H1 (cell line): ENCODE measurements at regions not wholly inside any gene's neighbourhood (a gene's known extent, or its start where the extent isn't known, plus 50 kb on each side); places are given as distances from the start of the nearest gene placed in this dataset.

Source experiments
- CTCF ChIA-PET: fragments of 300-600 bp; sonication (Branson Sonifier 250); formaldehyde crosslinking; loops from one replicate; lab custom pipeline; 2021; ENCODE audit not compliant: partially characterized antibody; lab: Charles Lee
- POLR2A ChIA-PET: fragments of 300-600 bp; sonication (Branson Sonifier 250); formaldehyde crosslinking; loops from one replicate; lab custom pipeline; 2021; ENCODE audit warnings: inconsistent platforms; ENCODE audit not compliant: partially characterized antibody; lab: Charles Lee
- DNase-seq, 2 experiments: peaks; one replicate each; pipeline versions ENCODE4 v3.0.0 to v3.0.0-alpha.2; 2010 to 2022; ENCODE audit warnings: low spot score in 2 of 2, low read depth in 1 of 2, mixed read lengths in 1 of 2
- FAIRE-seq: peaks from 2 replicates; lab custom pipeline; 2011; peaks lifted over from hg19 to GRCh38; lab: Jason Lieb, UNC
- H2AFZ ChIP-seq: 2 replicates; pipeline ENCODE4 v1.8.1; 2012; ENCODE audit warnings: low read length, inconsistent platforms
- H2AK5ac ChIP-seq: 2 replicates; pipeline ENCODE4 v1.6.1; 2013; ENCODE audit warnings: low read depth, low read length
- H2BK120ac ChIP-seq: replicated peaks from 2 replicates; pipeline ENCODE3; 2013; ENCODE audit warnings: low read depth, low read length, inconsistent platforms
- H2BK12ac ChIP-seq: 2 replicates; pipeline ENCODE4 v1.6.1; 2013; ENCODE audit warnings: low read depth, low read length
- H2BK15ac ChIP-seq: 2 replicates; pipeline ENCODE4 v1.6.1; 2013; ENCODE audit warnings: low read length
- H2BK20ac ChIP-seq: 2 replicates; pipeline ENCODE4 v1.6.1; 2013; ENCODE audit warnings: low read length
- H2BK5ac ChIP-seq: 2 replicates; pipeline ENCODE4 v1.6.1; 2013; ENCODE audit warnings: low read depth, low read length
- H3K14ac ChIP-seq: 2 replicates; pipeline ENCODE4 v1.6.1; 2013; ENCODE audit warnings: inconsistent platforms; ENCODE audit not compliant: insufficient read length
- H3K18ac ChIP-seq: 2 replicates; pipeline ENCODE4 v1.6.1; 2013; ENCODE audit warnings: low read length; ENCODE audit errors: extremely low read depth
- H3K23ac ChIP-seq: 2 replicates; pipeline ENCODE4 v1.6.1; 2013; ENCODE audit warnings: inconsistent platforms; ENCODE audit not compliant: insufficient read length
- H3K23me2 ChIP-seq: 2 replicates; pipeline ENCODE4 v1.6.1; 2013; ENCODE audit warnings: low read depth, low read length
- H3K27ac ChIP-seq: 2 replicates; pipeline ENCODE4 v1.6.1; 2011; ENCODE audit warnings: low read depth, low read length, inconsistent platforms
- H3K27me3 ChIP-seq, 4 experiments: replicated peaks in 1 of 4; 1 replicate in 1 of 4; 2 replicates in 3 of 4; pipeline versions ENCODE4 v1.6.1 to v1.8.1; 2011 to 2013; ENCODE audit warnings: low read length in 3 of 4, mild to moderate bottlenecking in 3 of 4, inconsistent platforms in 2 of 4, mixed read lengths in 2 of 4, moderate library complexity in 1 of 4; ENCODE audit not compliant: control insufficient read depth in 3 of 4, insufficient read depth in 3 of 4; ENCODE audit errors: extremely low read depth in 1 of 4
- H3K36me3 ChIP-seq, 4 experiments: 2 replicates each; pipeline versions ENCODE4 v1.6.1 to v1.8.1; 2011 to 2013; ENCODE audit warnings: mild to moderate bottlenecking in 4 of 4, low read length in 3 of 4, moderate library complexity in 2 of 4, control low read depth in 1 of 4, inconsistent platforms in 1 of 4; ENCODE audit not compliant: insufficient read depth in 4 of 4, control insufficient read depth in 2 of 4
- H3K4ac ChIP-seq: replicated peaks from 2 replicates; pipeline ENCODE3; 2013; ENCODE audit warnings: low read length, low read depth, mixed read lengths, inconsistent platforms; ENCODE audit not compliant: insufficient read length
- H3K4me1 ChIP-seq, 4 experiments: replicated peaks in 1 of 4; 1 replicate in 1 of 4; 2 replicates in 3 of 4; pipeline versions ENCODE4 v1.6.1 to v1.8.1; 2011 to 2013; ENCODE audit warnings: low read length in 3 of 4, inconsistent platforms in 2 of 4, mixed read lengths in 1 of 4; ENCODE audit not compliant: insufficient read depth in 4 of 4, control insufficient read depth in 3 of 4
- H3K4me2 ChIP-seq, 2 experiments: 2 replicates each; pipeline versions ENCODE4 v1.6.1 to v1.8.1; 2011 to 2013; ENCODE audit warnings: low read depth in 2 of 2, low read length in 2 of 2, control low read depth in 1 of 2, inconsistent platforms in 1 of 2, mild to moderate bottlenecking in 1 of 2; ENCODE audit not compliant: insufficient read depth in 1 of 2
- H3K4me3 ChIP-seq, 4 experiments: fragments of 200-600, 300-600 bp in 1 of 4; sonication (generic), shearing (Covaris generic), sonication (Bioruptor Twin) in 1 of 4; 2 replicates each; pipeline versions ENCODE4 v1.5.1 to v1.8.1; 2011 to 2016; ENCODE audit warnings: low read length in 4 of 4, low read depth in 3 of 4, control low read depth in 2 of 4, inconsistent platforms in 2 of 4, mild to moderate bottlenecking in 2 of 4, mixed read lengths in 1 of 4, moderate library complexity in 1 of 4; ENCODE audit not compliant: insufficient read depth in 2 of 4; ENCODE audit errors: extremely low read depth in 1 of 4
- H3K56ac ChIP-seq: replicated peaks from 2 replicates; pipeline ENCODE3; 2013; ENCODE audit warnings: low read depth, mild to moderate bottlenecking, mixed read lengths, low read length, inconsistent platforms; ENCODE audit not compliant: insufficient read length
- H3K79me1 ChIP-seq: 2 replicates; pipeline ENCODE4 v1.6.1; 2013; ENCODE audit warnings: low read depth, low read length, control low read depth
- H3K79me2 ChIP-seq, 2 experiments: 2 replicates each; pipeline versions ENCODE4 v1.6.1 to v1.8.1; 2012 to 2013; ENCODE audit warnings: low read length in 2 of 2, mild to moderate bottlenecking in 2 of 2, inconsistent platforms in 1 of 2; ENCODE audit not compliant: insufficient read depth in 2 of 2, control insufficient read depth in 1 of 2
- H3K9ac ChIP-seq, 4 experiments: replicated peaks in 1 of 4; 1 replicate in 1 of 4; 2 replicates in 3 of 4; pipeline versions ENCODE4 v1.6.1 to v1.8.1; 2011 to 2013; ENCODE audit warnings: low read depth in 3 of 4, low read length in 3 of 4, control low read depth in 2 of 4, mild to moderate bottlenecking in 2 of 4, moderate library complexity in 2 of 4, inconsistent platforms in 1 of 4; ENCODE audit errors: extremely low read depth in 1 of 4
- H3K9me3 ChIP-seq, 2 experiments: 2 replicates each; pipeline versions ENCODE4 v1.6.1 to v1.8.1; 2012 to 2013; ENCODE audit warnings: mild to moderate bottlenecking in 2 of 2, moderate library complexity in 2 of 2, control low read depth in 1 of 2, inconsistent platforms in 1 of 2, low read depth in 1 of 2, low read length in 1 of 2, mixed read lengths in 1 of 2; ENCODE audit not compliant: insufficient read depth in 2 of 2
- H4K20me1 ChIP-seq, 2 experiments: replicated peaks in 1 of 2; 2 replicates each; pipeline versions ENCODE3 to v1.8.1; 2011 to 2013; ENCODE audit warnings: inconsistent platforms in 2 of 2, low read length in 2 of 2, mild to moderate bottlenecking in 1 of 2; ENCODE audit not compliant: insufficient read depth in 2 of 2, control insufficient read depth in 1 of 2
- H4K5ac ChIP-seq: 2 replicates; pipeline ENCODE4 v1.6.1; 2013; ENCODE audit warnings: low read length, low read depth, mixed read lengths, inconsistent platforms; ENCODE audit not compliant: insufficient read length
- H4K8ac ChIP-seq: 2 replicates; pipeline ENCODE4 v1.8.0; 2013; ENCODE audit warnings: mild to moderate bottlenecking, moderate library complexity, low read length, inconsistent platforms; ENCODE audit not compliant: insufficient read depth; ENCODE audit errors: extremely low read depth
- H4K91ac ChIP-seq: replicated peaks from 2 replicates; pipeline ENCODE3; 2013; ENCODE audit warnings: low read length, mixed read lengths, inconsistent platforms; ENCODE audit not compliant: insufficient read length
- CBX8 ChIP-seq: fragments of 300-800, 300-1000 bp; sonication (generic); IDR thresholded peaks from 2 replicates; pipeline ENCODE4 v1.7.1; 2016; ENCODE audit warnings: low read depth, low read length, borderline replicate concordance
- KDM5A ChIP-seq: fragments of 200-600 bp; IDR thresholded peaks from 2 replicates; pipeline ENCODE4 v1.7.1; 2012; ENCODE audit warnings: mild to moderate bottlenecking, low read length, inconsistent platforms, mixed read lengths
- WGBS, 2 experiments: shearing (Covaris generic) in 1 of 2; methylation state at CpG; one replicate each; pipeline versions ENCODE4 v1.1.6 to v1.1.7; 2013 to 2015; ENCODE audit warnings: low lambda C conversion rate in 2 of 2, mixed read lengths in 2 of 2, inconsistent platforms in 1 of 2, low coverage in 1 of 2, missing lambda C conversion rate in 1 of 2; ENCODE audit not compliant: insufficient replicate concordance in 2 of 2, insufficient coverage in 1 of 2, insufficient read length in 1 of 2; ENCODE audit errors: extremely low coverage in 1 of 2, missing lambda C conversion rate in 1 of 2; 5-methylcytosine and 5-hydroxymethylcytosine counted together

DNA sequence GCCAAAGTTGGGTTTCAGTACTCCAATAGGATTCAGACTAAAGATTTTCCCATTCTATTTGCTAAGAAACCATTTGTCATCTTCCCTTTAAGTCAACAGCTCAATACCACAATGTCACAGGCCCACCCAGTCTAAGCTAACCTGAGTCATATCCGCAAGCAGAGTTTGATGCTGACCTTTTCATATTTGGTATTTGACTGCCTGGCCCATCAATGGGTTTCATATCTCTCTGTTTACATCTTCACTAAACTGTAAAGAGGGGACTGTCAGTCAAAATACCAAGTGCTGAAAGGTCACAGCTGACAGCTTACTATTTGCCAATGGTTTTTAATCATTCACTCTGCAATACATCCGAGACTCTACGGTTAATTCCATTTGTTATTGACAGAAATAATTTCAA is 707.5 kb upstream of the ACTRT1 start:
- H3K14ac ChIP-seq = no peak overlapping the region
- no peaks in the 10 kb centered on the region for H3K79me2 ChIP-seq
- H4K91ac ChIP-seq = no peak overlapping the region
- CTCF ChIA-PET = no interaction called here
- H4K20me1 ChIP-seq = no peaks in the 10 kb centered on the region
- no peak overlapping the region for H2BK5ac ChIP-seq
- H2BK120ac ChIP-seq = no peak overlapping the region
- no peaks in the 10 kb centered on the region for H3K36me3 ChIP-seq
- TF ChIP-seq CBX8 (no peak), KDM5A (no peak)
- WGBS, 2 experiments = 94% methylated on average over 3 of the region's 3 CpGs; no CpG with 5 or more reads in 1 of the 2 experiments
- H2AK5ac ChIP-seq = no peak overlapping the region
- POLR2A ChIA-PET = no interaction called here
- no peaks in the 10 kb centered on the region for H3K9me3 ChIP-seq
- no peak overlapping the region for H3K4me2 ChIP-seq
- no peak overlapping the region for H3K4me3 ChIP-seq
- no peak overlapping the region for H3K56ac ChIP-seq
- H3K4me1 ChIP-seq = no peaks in the 10 kb centered on the region
- no peak overlapping the region for H3K4ac ChIP-seq
- no peak overlapping the region for H2BK20ac ChIP-seq
- no peaks in the 10 kb centered on the region for H3K27me3 ChIP-seq
- no peak overlapping the region for H2BK12ac ChIP-seq
- no peak overlapping the region for H3K18ac ChIP-seq
- no peak overlapping the region for H4K5ac ChIP-seq
- no peak overlapping the region for H2BK15ac ChIP-seq
- H2AFZ ChIP-seq = no peak overlapping the region
- H3K79me1 ChIP-seq = no peaks in the 10 kb centered on the region
- FAIRE-seq = no peak
- H3K23ac ChIP-seq = no peak overlapping the region
- no peak for DNase-seq
- H3K27ac ChIP-seq = no peak overlapping the region
- no peak overlapping the region for H3K9ac ChIP-seq
- H4K8ac ChIP-seq = no peak overlapping the region
- no peaks in the 10 kb centered on the region for H3K23me2 ChIP-seq
